GM12878 (cell line): ENCODE measurements at regions not wholly inside any gene's neighbourhood (a gene's known extent, or its start where the extent isn't known, plus 50 kb on each side); places are given as distances from the start of the nearest gene placed in this dataset.

Experiments used
- ATAC-seq: fragments of 200-7000 bp; cut with Tn5 transposase; 3 replicates; pipeline ENCODE4 v1.9.1; 2020; ENCODE audit warnings: mild to moderate bottlenecking, moderate library complexity
- BruUV-seq: library from RNA; stranded (reverse); fragments of 400-500 nt; replicated peaks from 2 replicates; lab custom pipeline; 2021; lab: Mats Ljungman, UMichigan
- CTCF ChIA-PET: fragments of 300-600 bp; sonication (Branson Sonifier 250); formaldehyde crosslinking; extraction: SDS; loops from one replicate; lab custom pipeline; 2021; ENCODE audit warnings: inconsistent platforms; lab: Yijun Ruan, JAX
- POLR2A ChIA-PET: fragments of 350-600 bp; formaldehyde crosslinking; extraction: SDS; loops from one replicate; lab custom pipeline; 2021; ENCODE audit warnings: inconsistent platforms; lab: Charles Lee
- RAD21 ChIA-PET: fragments of 300-600 bp; sonication (Branson Sonifier 250); formaldehyde crosslinking; loops from one replicate; lab custom pipeline; 2023; ENCODE audit warnings: antibody characterized with exemption; ENCODE audit not compliant: unreplicated experiment; lab: Charles Lee
- SMC1A ChIA-PET: fragments of 300-600 bp; sonication (Branson Sonifier 250); formaldehyde crosslinking; loops from one replicate; lab custom pipeline; 2023; ENCODE audit not compliant: unreplicated experiment, uncharacterized antibody; lab: Charles Lee
- DNase-seq: peaks from one replicate; pipeline ENCODE4 v3.0.0-alpha.2; 2011; ENCODE audit warnings: low read depth, low spot score
- FAIRE-seq: peaks from 3 replicates; lab custom pipeline; 2011; peaks lifted over from hg19 to GRCh38; lab: Jason Lieb, UNC
- H2AFZ ChIP-seq: 2 replicates; pipeline ENCODE4 v1.6.0; 2011; ENCODE audit warnings: low read depth, low read length, control low read depth; ENCODE audit not compliant: control insufficient read depth
- H3K27ac ChIP-seq: 2 replicates; pipeline ENCODE4 v1.5.1; 2011; ENCODE audit warnings: control low read depth; ENCODE audit not compliant: control insufficient read depth, insufficient read depth
- H3K27me3 ChIP-seq, 2 experiments: replicated peaks in 1 of 2; 2 replicates each; pipeline versions ENCODE4 v1.6.0 to v1.6.1; 2011; ENCODE audit warnings: low read length in 1 of 2; ENCODE audit not compliant: control insufficient read depth in 2 of 2, insufficient read depth in 2 of 2
- H3K36me3 ChIP-seq, 2 experiments: 2 replicates each; pipeline ENCODE4 v1.5.1; 2011; ENCODE audit warnings: low read length in 1 of 2; ENCODE audit not compliant: control insufficient read depth in 2 of 2, insufficient read depth in 2 of 2
- H3K4me1 ChIP-seq: 2 replicates; pipeline ENCODE4 v1.6.1; 2011; ENCODE audit warnings: mild to moderate bottlenecking, low read length, moderate library complexity, mixed read lengths; ENCODE audit not compliant: control insufficient read depth, insufficient read depth
- H3K4me2 ChIP-seq: 2 replicates; pipeline ENCODE4 v1.6.0; 2011; ENCODE audit warnings: control low read depth; ENCODE audit not compliant: control insufficient read depth, insufficient read depth
- H3K4me3 ChIP-seq: fragments of 200-600 bp; sonication (generic); 2 replicates; pipeline ENCODE4 v1.5.1; 2016
- H3K79me2 ChIP-seq: 2 replicates; pipeline ENCODE4 v1.6.0; 2011; ENCODE audit warnings: low read length; ENCODE audit not compliant: control insufficient read depth, insufficient read depth
- H3K9ac ChIP-seq: 2 replicates; pipeline ENCODE4 v1.8.0; 2011; ENCODE audit warnings: low read length, control low read depth, mixed read lengths; ENCODE audit not compliant: control insufficient read depth, insufficient read depth
- H3K9me3 ChIP-seq: replicated peaks from 3 replicates; pipeline ENCODE4 v1.5.1; 2011; ENCODE audit warnings: mild to moderate bottlenecking, low read length; ENCODE audit not compliant: control insufficient read depth, insufficient read depth
- H4K20me1 ChIP-seq: 2 replicates; pipeline ENCODE4 v1.6.0; 2011; ENCODE audit not compliant: control insufficient read depth, insufficient read depth
- DPF2 ChIP-seq: fragments of 450-650 bp; IDR thresholded peaks from 2 replicates; pipeline ENCODE4 v1.6.1; 2017; ENCODE audit warnings: mild to moderate bottlenecking
- ESRRA ChIP-seq: IDR thresholded peaks from 2 replicates; pipeline ENCODE4 v1.6.1; 2012; ENCODE audit warnings: mild to moderate bottlenecking, low read length, improper control_type of control experiment
- HDAC6 ChIP-seq: fragments of 200-600 bp; sonication (generic); IDR thresholded peaks from one replicate; pipeline ENCODE4 v1.8.0; 2017; ENCODE audit warnings: antibody characterized with exemption; ENCODE audit not compliant: unreplicated experiment
- NBN ChIP-seq: fragments of 450-650 bp; IDR thresholded peaks from 2 replicates; pipeline ENCODE4 v1.6.1; 2016
- NFIC ChIP-seq: IDR thresholded peaks from 2 replicates; pipeline ENCODE4 v1.6.1; 2012; ENCODE audit warnings: low read depth, mild to moderate bottlenecking, inconsistent platforms, low read length, moderate library complexity
- NR2C1 ChIP-seq: fragments of 450-650 bp; IDR thresholded peaks from 2 replicates; pipeline ENCODE4 v1.6.1; 2017; ENCODE audit warnings: antibody characterized with exemption, mild to moderate bottlenecking, moderate library complexity
- TAF1 ChIP-seq: IDR thresholded peaks from 2 replicates; pipeline ENCODE4 v1.6.1; 2011; ENCODE audit warnings: mild to moderate bottlenecking, low read depth, low read length, borderline replicate concordance
- TCF3 ChIP-seq: IDR thresholded peaks from 2 replicates; pipeline ENCODE4 v1.6.1; 2012; ENCODE audit warnings: low read depth, mild to moderate bottlenecking, low read length, borderline replicate concordance; ENCODE audit not compliant: insufficient read depth
- YBX1 ChIP-seq: fragments of 450-650 bp; IDR thresholded peaks from 2 replicates; pipeline ENCODE4 v1.6.1; 2016; ENCODE audit warnings: antibody characterized with exemption
- ZNF274 ChIP-seq: IDR thresholded peaks from one replicate; pipeline ENCODE4 v1.8.0; 2011; ENCODE audit not compliant: insufficient read length, insufficient read depth
- in situ Hi-C: fragments of 300-500 bp; cut with MboI; formaldehyde crosslinking; loops from 9 replicates; pipeline ENCODE4 v1.14.3; 2018; ENCODE audit warnings: mixed read lengths
- intact Hi-C: fragments of 100-400 bp; cut with micrococcal nuclease; formaldehyde crosslinking; loops from one replicate; pipeline ENCODE4 v1.14.2; 2022; ENCODE audit not compliant: unreplicated experiment
- TF ChIP-seq, protein P1 (sequence below): IDR thresholded peaks from 2 replicates; pipeline ENCODE4 v1.6.1; 2012; ENCODE audit warnings: low read depth, low read length, improper control_type of control experiment
- TF ChIP-seq, protein P2 (sequence below): fragments of 450-650 bp; IDR thresholded peaks from 2 replicates; pipeline ENCODE4 v1.6.1; 2017; ENCODE audit warnings: antibody characterized with exemption, mild to moderate bottlenecking, moderate library complexity

DNA sequence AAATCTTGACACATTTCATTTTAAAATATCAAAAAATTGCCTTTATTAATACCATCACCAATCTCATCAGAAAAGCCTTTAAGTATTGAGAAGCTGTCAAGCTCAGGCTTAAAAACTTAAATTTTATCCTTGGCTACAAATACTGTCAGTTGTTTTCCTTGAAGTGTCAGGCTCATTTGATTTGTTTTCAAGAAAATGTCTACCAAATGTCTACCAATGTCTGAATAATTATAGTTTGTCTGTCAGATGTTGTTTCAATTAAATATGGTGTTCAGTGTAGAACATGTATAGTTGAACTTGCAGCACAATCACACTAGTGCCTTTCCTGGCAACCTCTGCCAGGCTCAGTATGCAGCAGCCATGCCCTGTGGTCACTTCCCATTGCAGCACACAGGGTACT is 455.2 kb upstream of the ADAMTS16 start:
- Histone ChIP-seq H3K27me3 (no peaks in the 10 kb centered on the region), H3K27ac (no peak overlapping the region), H3K4me3 (no peak overlapping the region), H3K4me2 (no peak overlapping the region), H3K9ac (no peak overlapping the region), H3K9me3 (no peaks in the 10 kb centered on the region), H3K36me3 (no peaks in the 10 kb centered on the region)
- SMC1A ChIA-PET, result interaction anchor here (0.6 kb wide), 1 partner anchor 870 kb away, joined by 3 read pairs; no protein-coding TSS in a partner anchor
- DNase-seq, result no peak
- POLR2A ChIA-PET, result no interaction called here
- CTCF ChIA-PET, result no interaction called here
- intact Hi-C loops, result no loop called here
- in situ Hi-C loops, result no loop called here
- no peak for FAIRE-seq
- RAD21 ChIA-PET, result no interaction called here
- TF ChIP-seq NR2C1, result no peak
- TF ChIP-seq, protein P1, sequence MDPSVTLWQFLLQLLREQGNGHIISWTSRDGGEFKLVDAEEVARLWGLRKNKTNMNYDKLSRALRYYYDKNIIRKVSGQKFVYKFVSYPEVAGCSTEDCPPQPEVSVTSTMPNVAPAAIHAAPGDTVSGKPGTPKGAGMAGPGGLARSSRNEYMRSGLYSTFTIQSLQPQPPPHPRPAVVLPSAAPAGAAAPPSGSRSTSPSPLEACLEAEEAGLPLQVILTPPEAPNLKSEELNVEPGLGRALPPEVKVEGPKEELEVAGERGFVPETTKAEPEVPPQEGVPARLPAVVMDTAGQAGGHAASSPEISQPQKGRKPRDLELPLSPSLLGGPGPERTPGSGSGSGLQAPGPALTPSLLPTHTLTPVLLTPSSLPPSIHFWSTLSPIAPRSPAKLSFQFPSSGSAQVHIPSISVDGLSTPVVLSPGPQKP, result no peak
- no peak for TF ChIP-seq NFIC
- TF ChIP-seq TCF3, result no peak
- no peak for TF ChIP-seq YBX1
- TF ChIP-seq TAF1, result no peak
- no peak for TF ChIP-seq DPF2
- no peak for TF ChIP-seq ZNF274
- TF ChIP-seq, protein P2, sequence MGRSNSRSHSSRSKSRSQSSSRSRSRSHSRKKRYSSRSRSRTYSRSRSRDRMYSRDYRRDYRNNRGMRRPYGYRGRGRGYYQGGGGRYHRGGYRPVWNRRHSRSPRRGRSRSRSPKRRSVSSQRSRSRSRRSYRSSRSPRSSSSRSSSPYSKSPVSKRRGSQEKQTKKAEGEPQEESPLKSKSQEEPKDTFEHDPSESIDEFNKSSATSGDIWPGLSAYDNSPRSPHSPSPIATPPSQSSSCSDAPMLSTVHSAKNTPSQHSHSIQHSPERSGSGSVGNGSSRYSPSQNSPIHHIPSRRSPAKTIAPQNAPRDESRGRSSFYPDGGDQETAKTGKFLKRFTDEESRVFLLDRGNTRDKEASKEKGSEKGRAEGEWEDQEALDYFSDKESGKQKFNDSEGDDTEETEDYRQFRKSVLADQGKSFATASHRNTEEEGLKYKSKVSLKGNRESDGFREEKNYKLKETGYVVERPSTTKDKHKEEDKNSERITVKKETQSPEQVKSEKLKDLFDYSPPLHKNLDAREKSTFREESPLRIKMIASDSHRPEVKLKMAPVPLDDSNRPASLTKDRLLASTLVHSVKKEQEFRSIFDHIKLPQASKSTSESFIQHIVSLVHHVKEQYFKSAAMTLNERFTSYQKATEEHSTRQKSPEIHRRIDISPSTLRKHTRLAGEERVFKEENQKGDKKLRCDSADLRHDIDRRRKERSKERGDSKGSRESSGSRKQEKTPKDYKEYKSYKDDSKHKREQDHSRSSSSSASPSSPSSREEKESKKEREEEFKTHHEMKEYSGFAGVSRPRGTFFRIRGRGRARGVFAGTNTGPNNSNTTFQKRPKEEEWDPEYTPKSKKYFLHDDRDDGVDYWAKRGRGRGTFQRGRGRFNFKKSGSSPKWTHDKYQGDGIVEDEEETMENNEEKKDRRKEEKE, result no peak
- no peak for TF ChIP-seq HDAC6
- TF ChIP-seq NBN, result no peak
- no peak for TF ChIP-seq ESRRA
- TF ChIP-seq, all 136 proteins: peak for 0
- no peaks in the 10 kb centered on the region for H3K79me2 ChIP-seq
- no TSS peak for BruUV-seq
- no peaks in the 10 kb centered on the region for H3K4me1 ChIP-seq
- H2AFZ ChIP-seq, result no peak overlapping the region
- no peaks in the 10 kb centered on the region for H4K20me1 ChIP-seq
- ATAC-seq, result no peak
